HG03175 (cell line): ENCODE measurements at regions not wholly inside any gene's neighbourhood (a gene's known extent, or its start where the extent isn't known, plus 50 kb on each side); places are given as distances from the start of the nearest gene placed in this dataset.
"Not testable (repeated sequence)": the region's sequence is repeated elsewhere in the genome, so short reads cannot be mapped to it uniquely, and the experiment has no call there.

ENCODE experiments used
- ATAC-seq: cut with Tn5 transposase; IDR thresholded peaks from one replicate; pipeline ENCODE4 v1.9.1; 2021; ENCODE audit warnings: mild to moderate bottlenecking, moderate library complexity; ENCODE audit not compliant: unreplicated experiment

GRCh38 chrX:3963980-3964379 lies 250.5 kb upstream of the PRKX start:
- ATAC-seq = no peak

GRCh38 chrX:3962511-3963311 lies 249.3 kb upstream of the PRKX start:
- ATAC-seq = no peak

GRCh38 chrX:3960952-3961351 lies 247.5 kb upstream of the PRKX start:
- ATAC-seq = no peak

GRCh38 chrX:3951859-3952258 lies 238.4 kb upstream of the PRKX start:
- ATAC-seq = no peak

- no peak for ATAC-seq
These were observed 236.9 kb upstream of the PRKX start for GRCh38 chrX:3950373-3950772.

- ATAC-seq = no peak
These were observed 230.5 kb upstream of the PRKX start for GRCh38 chrX:3943965-3944364.

GRCh38 chrX:3940000-3940610 lies 226.7 kb upstream of the PRKX start:
- ATAC-seq = no peak

- no peak for ATAC-seq
These were observed 225.1 kb upstream of the PRKX start for GRCh38 chrX:3938587-3938986.

GRCh38 chrX:3935196-3935595 lies 221.7 kb upstream of the PRKX start:
- not testable (repeated sequence) for ATAC-seq

GRCh38 chrX:3920424-3921017 lies 207.1 kb upstream of the PRKX start:
- ATAC-seq = peak; percentile 96

GRCh38 chrX:3919668-3920423 lies 206.4 kb upstream of the PRKX start:
- ATAC-seq = peak; percentile 39

GRCh38 chrX:3914813-3915212 lies 201.4 kb upstream of the PRKX start:
- ATAC-seq = not testable (repeated sequence)

- ATAC-seq = not testable (repeated sequence)
These were observed 200.6 kb upstream of the PRKX start for GRCh38 chrX:3914059-3914458.

- not testable (repeated sequence) for ATAC-seq
These were observed 197.6 kb upstream of the PRKX start for GRCh38 chrX:3911012-3911411.

GRCh38 chrX:3910611-3911010 lies 197.2 kb upstream of the PRKX start:
- ATAC-seq = not testable (repeated sequence)

- not testable (repeated sequence) for ATAC-seq
These were observed 192.2 kb upstream of the PRKX start for GRCh38 chrX:3905522-3906258.

- ATAC-seq = not testable (repeated sequence)
These were observed 188.8 kb upstream of the PRKX start for GRCh38 chrX:3902222-3902621.

- not testable (repeated sequence) for ATAC-seq
These were observed 183.3 kb upstream of the PRKX start for GRCh38 chrX:3896755-3897154.

GRCh38 chrX:3882553-3882920 lies 169.1 kb upstream of the PRKX start:
- not testable (repeated sequence) for ATAC-seq

GRCh38 chrX:3881898-3882552 lies 168.6 kb upstream of the PRKX start:
- peak; percentile 96 for ATAC-seq
